ENCODE measurements at regions not wholly inside any gene's neighbourhood (a gene's known extent, or its start where the extent isn't known, plus 50 kb on each side); places are given as distances from the start of the nearest gene placed in this dataset.

DNA sequence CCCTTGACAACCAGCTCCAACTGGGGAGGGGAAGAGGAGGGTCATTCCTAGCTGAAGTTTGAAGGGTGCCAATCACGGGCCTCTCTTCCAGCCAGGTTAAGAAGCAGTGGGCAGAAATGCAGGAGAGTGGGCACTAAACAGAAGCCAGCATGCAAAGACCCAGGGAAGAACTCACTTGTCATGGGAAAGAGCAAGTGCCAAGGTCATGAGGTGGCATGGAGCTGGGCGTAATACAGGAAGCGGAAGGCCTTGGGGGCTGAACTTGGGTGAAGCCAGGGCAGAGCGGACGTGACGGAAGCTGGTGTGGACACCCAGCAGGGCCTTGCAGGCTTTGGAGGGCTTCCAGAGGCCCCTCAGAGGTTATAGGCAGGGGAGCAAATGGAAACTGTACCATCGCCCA lies 302.1 kb downstream of the MAF start:
- no peak for TF ChIP-seq GATA2 (IDR thresholded peaks at IDR 0.05; ENCODE audit: low read depth, low read length)
- no peak for TF ChIP-seq GATA3 (IDR thresholded peaks at IDR 0.05; ENCODE audit: low read depth, low read length)

DNA sequence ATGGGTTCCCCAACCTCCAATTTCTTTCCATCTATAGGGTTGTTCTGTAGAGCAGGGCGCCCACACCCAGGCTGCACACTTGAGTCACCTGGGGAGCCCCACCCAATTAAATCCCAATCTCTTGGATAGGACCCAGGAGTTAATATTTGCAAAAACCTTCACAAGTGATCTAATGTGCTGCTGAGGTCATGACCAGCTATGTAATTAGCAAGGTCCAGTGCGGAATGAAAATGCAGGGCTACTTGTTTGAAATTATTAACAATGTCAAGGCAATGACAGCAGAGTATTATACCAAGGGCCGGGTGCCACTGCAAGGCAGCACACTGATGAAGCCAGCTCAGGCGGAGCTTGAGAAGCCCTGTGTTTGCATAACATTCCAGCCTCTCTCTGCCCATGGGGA lies 302.7 kb downstream of the MAF start:
- TF ChIP-seq GATA3 (IDR thresholded peaks at IDR 0.05; ENCODE audit: low read depth, low read length) (no peak), GATA2 (IDR thresholded peaks at IDR 0.05; ENCODE audit: low read depth, low read length) (no peak)

DNA sequence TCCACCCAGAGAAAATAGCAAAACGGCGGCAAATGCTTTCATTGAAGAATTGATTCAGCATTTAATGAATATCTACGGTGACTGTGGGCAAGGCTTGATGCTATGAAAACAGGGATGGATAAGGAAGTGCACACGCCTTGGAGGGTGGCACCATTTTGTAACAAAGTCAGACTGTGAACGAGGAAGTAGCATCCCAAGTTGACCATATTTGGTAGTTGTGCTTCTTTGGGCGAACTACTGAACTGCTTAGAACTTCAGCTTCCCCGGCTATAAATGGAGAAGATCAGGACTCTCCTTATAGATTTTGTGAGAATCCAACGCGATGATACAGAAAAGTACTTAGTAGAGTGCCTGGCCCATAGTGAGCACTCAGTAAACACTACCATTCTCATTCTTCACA lies 303.2 kb downstream of the MAF start:
- TF ChIP-seq GATA3 (IDR thresholded peaks at IDR 0.05; ENCODE audit: low read depth, low read length) (no peak), GATA2 (IDR thresholded peaks at IDR 0.05; ENCODE audit: low read depth, low read length) (no peak)

DNA sequence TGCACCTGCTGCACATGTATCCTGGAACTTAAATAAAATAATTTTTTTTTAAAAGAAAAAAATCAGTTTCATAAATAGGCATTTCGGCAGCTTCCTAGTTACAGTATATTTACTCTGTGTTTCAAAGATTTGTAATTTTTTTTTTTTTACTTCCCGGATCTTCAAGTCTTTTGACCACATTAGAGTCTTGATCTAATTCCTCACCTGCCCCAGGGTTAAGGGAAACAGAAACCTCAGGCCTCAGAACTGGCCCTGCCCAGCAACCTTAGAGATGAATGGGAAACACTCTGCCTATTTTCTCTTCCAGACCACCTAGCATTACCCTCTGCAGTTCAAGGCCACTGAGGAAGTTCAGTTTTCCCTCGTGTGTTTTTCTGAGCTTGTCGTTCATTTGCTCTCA lies 304.0 kb downstream of the MAF start:
- TF ChIP-seq GATA3 (IDR thresholded peaks at IDR 0.05; ENCODE audit: low read depth, low read length) = no peak
- no peak for TF ChIP-seq GATA2 (IDR thresholded peaks at IDR 0.05; ENCODE audit: low read depth, low read length)

DNA sequence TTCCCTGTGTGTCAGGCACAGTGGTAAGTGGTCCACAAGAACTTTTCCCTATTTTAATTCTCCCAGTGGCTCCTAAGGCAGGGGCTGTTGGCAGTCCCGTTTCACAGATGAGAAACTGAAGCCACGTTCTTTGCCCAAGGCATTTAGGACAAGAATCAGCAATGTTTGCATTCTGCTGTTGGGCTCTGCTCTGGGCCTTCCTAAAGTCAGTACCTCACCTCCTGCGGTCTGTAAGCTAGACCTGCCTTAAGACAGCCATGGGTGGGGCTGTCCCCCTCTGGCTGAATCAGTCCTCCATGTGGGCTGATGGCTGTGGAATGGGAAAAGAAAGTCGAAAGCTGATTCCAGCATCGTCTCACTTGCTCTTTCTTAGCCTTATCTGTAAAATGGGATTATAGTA lies 304.8 kb downstream of the MAF start:
- TF ChIP-seq GATA2 (IDR thresholded peaks at IDR 0.05; ENCODE audit: low read depth, low read length) (no peak), GATA3 (IDR thresholded peaks at IDR 0.05; ENCODE audit: low read depth, low read length) (no peak)

DNA sequence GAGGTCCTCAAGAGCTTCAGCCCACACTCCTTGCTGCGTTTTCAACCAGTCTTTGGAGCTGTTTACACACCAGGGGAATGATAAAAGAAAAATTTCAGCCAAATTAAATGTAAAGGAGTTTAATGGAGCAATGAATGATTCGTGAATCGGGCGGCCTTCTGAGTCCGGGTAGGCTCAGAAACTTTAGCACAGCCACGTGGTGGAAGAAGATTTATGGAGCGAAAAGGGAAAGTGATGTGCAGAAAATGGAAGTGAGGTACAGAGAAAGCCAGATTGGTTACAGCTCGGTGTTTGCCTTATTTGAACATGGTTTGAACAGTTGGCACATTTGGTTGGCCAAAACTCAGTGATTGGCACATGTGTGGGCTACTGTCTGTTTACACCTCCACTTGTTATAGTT lies 305.4 kb downstream of the MAF start:
- TF ChIP-seq GATA2 (IDR thresholded peaks at IDR 0.05; ENCODE audit: low read depth, low read length) (no peak), GATA3 (IDR thresholded peaks at IDR 0.05; ENCODE audit: low read depth, low read length) (no peak)

DNA sequence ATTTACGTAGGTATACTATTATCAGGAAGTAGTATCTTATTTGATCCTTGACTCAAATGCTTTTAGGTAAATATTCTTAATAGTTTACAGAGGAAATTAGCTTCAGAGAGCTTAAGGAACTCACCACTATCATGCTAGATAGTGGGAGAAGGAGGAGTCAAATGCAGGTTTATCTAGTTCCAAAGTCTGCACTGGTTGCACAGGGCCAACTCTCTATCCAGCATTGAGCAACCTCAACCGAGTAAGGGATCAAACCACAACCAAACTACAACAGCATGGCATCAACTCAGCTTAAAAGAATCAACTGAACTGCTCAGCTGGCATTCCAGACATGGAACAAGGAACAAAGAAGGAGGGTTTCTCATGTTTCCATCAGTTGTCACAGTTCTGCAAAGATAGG lies 306.0 kb downstream of the MAF start:
- TF ChIP-seq GATA3 (IDR thresholded peaks at IDR 0.05; ENCODE audit: low read depth, low read length) (no peak), GATA2 (IDR thresholded peaks at IDR 0.05; ENCODE audit: low read depth, low read length) (no peak)

DNA sequence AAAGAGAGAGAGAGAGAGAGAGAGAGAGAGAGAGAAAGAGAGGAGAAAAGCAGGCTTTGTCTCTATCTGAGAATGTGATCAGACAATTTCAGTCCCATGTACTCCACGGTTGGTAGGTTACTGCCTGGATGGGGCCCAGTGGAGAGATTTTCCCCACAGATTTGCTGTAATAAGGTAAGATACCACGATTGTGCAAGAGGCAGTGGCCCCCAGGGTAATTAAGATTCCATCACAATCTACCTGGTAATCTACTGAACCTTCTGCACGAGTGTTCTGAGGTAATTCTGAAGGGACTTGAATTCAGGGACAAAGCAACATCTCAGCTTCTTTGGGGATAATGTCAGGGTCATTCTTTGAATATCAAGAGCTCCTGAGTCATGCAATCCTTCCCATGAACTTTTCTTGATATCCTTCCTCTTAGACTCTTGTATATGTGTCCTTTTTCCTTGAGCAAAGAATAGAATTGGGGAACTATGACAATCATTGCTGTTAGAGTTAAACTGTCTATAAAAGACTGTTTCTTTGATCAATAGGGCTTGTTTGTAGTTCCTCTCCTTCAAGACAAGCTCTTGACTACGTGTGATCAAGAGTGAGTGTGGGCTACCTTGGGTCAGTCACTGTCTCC lies 306.6 kb downstream of the MAF start:
- TF ChIP-seq GATA3 (IDR thresholded peaks at IDR 0.05; ENCODE audit: low read depth, low read length) = no peak
- TF ChIP-seq GATA2 (IDR thresholded peaks at IDR 0.05; ENCODE audit: low read depth, low read length) = no peak

DNA sequence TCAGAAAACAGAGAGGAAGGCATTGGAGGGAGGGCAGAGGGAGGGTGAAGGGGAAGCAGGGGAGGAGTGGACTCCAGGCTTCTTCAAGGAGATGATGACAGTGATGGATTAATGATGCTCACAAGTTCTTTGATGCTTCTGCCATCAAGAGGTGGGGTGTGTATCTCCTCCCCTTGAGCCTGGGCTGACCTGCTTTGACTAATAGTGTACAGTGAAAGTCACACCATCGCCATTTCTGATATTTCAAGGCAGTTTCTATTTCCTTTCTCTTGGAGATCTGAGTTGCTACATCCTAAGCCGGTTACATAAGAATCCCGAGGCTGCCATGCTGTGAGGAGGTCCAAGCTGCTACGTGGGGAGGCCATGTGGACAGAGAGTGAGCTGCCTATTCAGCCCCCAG lies 312.5 kb downstream of the MAF start:
- no peak for TF ChIP-seq GATA2 (IDR thresholded peaks at IDR 0.05; ENCODE audit: low read depth, low read length)
- no peak for TF ChIP-seq GATA3 (IDR thresholded peaks at IDR 0.05; ENCODE audit: low read depth, low read length)

DNA sequence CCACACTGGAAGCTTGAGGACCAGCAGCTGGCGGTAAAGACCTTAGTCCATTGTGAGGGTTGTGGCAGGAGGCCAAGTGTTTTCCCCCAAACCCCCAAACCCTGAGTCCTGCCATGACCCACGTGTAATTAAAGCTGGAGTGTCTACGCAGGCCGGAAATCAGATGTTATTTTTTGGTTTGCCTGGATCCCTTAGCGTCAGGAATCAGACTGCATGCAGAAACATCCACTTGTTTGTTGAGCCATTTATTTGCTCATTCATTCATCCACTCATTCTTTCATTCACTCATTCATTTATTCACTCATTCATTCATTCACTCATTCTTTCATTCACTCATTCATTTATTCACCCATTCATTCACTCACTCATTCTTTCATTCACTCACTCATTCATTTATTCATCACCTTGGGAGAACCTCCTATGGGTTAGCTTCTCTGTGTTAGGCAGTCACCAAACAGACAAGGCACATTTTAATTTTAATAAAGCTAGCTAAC lies 313.1 kb downstream of the MAF start:
- no peak for TF ChIP-seq GATA3 (IDR thresholded peaks at IDR 0.05; ENCODE audit: low read depth, low read length)
- no peak for TF ChIP-seq GATA2 (IDR thresholded peaks at IDR 0.05; ENCODE audit: low read depth, low read length)

DNA sequence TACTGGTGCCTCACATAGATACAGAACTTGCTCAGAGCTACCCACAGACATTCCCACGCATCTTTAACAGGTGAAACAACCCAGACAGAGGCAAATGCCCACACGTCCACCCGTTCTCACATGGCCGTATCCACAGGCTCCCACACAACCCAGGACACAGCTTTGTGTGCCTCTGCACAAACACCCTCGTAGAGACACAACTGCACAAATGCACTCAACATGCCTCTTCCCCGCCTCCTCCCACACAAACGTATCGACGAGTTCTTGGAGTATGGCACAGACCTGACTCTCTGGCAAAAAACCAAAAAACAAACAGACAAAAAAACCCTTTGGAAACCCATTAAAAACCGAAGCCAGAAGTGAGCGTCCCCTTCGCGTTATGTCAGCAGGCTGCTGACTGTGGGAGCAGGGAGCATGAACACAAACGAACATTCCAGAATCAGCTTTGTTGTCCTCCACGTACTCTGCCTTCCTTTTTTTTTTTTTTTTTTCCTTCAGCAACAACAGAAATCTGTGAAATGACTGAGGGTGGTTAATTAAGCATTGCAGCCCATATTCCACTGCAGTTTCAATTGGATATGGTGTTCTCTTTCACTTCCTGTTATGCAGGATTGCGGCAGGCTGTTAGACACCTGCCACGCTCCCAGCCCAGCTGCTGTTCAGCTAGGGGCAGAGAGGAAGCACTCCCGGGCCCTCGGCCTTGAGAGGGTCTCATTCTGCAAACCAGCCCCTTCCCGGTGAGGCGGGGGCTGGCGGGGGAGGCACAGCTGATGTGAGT lies 313.7 kb downstream of the MAF start:
- TF ChIP-seq GATA3 (IDR thresholded peaks at IDR 0.05; ENCODE audit: low read depth, low read length) = no peak
- TF ChIP-seq GATA2 (IDR thresholded peaks at IDR 0.05; ENCODE audit: low read depth, low read length) = no peak

DNA sequence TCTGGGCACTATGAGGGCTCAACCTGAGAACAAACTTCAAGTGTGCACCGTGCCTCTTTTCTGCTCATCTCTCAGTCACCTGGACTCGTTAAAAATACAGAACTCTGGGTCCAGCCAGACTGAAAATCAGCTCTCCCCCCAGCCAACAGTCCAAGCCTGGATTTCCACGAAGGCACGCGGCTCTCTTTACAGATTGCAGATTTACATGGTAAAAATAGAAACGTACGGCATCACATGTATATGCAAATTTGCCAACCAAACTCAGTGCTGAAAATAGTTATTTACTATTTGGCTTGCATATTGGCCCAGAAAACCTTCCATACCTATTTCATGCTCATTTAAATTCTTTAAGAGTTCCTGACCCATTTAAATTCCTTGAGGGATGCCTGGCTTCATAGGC lies 315.8 kb downstream of the MAF start:
- TF ChIP-seq GATA2 (IDR thresholded peaks at IDR 0.05; ENCODE audit: low read depth, low read length) (no peak), GATA3 (IDR thresholded peaks at IDR 0.05; ENCODE audit: low read depth, low read length) (no peak)

DNA sequence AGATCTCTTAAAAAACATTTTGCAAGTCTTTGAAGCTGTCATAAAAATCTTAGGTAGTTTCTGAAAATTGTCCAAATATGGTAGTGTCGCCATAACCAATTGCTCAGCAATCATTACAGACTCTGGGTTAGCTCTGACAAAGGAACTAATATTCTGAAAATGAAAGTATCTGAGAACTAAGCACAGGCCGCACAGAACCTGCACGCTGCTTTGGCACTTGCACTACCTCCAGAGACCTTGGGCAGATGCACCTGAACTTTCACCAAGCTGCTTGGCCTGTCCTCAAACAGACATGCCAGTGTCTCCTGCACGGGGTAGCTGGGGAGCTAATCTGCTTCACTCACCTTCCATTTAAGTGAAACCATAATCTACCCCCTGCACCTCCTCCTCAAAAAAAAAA lies 317.0 kb downstream of the MAF start:
- no peak for TF ChIP-seq GATA3 (IDR thresholded peaks at IDR 0.05; ENCODE audit: low read depth, low read length)
- TF ChIP-seq GATA2 (IDR thresholded peaks at IDR 0.05; ENCODE audit: low read depth, low read length) = no peak

DNA sequence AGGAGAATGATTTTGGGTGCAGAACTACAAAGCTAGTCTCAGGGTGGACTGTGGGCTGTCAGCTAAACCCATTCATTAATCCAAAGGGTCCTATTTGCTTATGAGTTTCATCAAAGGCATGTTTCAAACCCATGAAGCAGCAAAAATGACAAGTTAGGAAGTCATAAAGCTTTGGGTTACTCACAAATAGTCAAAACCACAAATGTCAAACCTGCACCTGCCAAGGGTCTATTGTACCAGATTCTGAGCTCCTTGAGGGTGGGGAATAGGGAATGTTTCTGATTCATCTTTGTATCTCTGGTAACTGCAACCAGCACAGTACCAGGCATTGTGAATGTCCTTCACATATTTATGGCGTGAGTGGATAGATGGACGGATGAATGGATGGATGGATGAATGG lies 317.7 kb downstream of the MAF start:
- TF ChIP-seq GATA3 (IDR thresholded peaks at IDR 0.05; ENCODE audit: low read depth, low read length) (no peak), GATA2 (IDR thresholded peaks at IDR 0.05; ENCODE audit: low read depth, low read length) (no peak)

DNA sequence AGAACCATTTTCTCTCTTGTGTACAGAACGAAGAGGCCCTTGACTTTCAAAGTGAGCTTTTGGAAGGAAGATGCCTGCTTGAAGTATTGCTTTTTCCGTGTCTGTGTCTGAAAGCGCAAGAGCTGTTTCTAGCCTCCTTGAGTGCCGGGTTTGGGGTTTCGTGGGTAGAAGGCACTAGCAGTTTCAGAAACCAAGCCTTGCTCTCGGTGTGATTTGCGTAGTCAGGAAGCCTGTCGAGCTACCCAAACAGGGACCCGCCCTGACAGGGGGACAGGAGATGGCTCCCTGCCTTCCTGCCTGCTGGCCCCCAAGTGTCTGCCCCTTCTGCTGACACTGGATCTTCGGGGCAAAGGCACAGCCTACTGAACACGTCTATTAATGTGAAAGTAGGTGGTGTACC lies 322.0 kb downstream of the MAF start:
- TF ChIP-seq GATA2 (IDR thresholded peaks at IDR 0.05; ENCODE audit: low read depth, low read length) (no peak), GATA3 (IDR thresholded peaks at IDR 0.05; ENCODE audit: low read depth, low read length) (no peak)
